HG03066 (cell line): ENCODE measurements at regions not wholly inside any gene's neighbourhood (a gene's known extent, or its start where the extent isn't known, plus 50 kb on each side); places are given as distances from the start of the nearest gene placed in this dataset.

ENCODE experiments used
- ATAC-seq: cut with Tn5 transposase; IDR thresholded peaks from one replicate; pipeline ENCODE4 v1.9.1; 2021; ENCODE audit warnings: low read depth; ENCODE audit not compliant: unreplicated experiment

GRCh38 chr10:78781991-78782390 is 286.8 kb upstream of the ZMIZ1 start:
- no peak for ATAC-seq

- no peak for ATAC-seq
Observed at GRCh38 chr10:78782441-78782840, 286.3 kb upstream of the ZMIZ1 start.

- no peak for ATAC-seq
Observed at GRCh38 chr10:78783753-78784152, 285.0 kb upstream of the ZMIZ1 start.

GRCh38 chr10:78784546-78784945 is 284.2 kb upstream of the ZMIZ1 start:
- no peak for ATAC-seq

GRCh38 chr10:78785066-78785465 is 283.7 kb upstream of the ZMIZ1 start:
- ATAC-seq, result no peak

GRCh38 chr10:78785991-78786390 is 282.8 kb upstream of the ZMIZ1 start:
- ATAC-seq, result no peak

GRCh38 chr10:78787125-78787524 is 281.6 kb upstream of the ZMIZ1 start:
- ATAC-seq, result no peak

- ATAC-seq, result no peak
Observed at GRCh38 chr10:78794736-78795455, 273.9 kb upstream of the ZMIZ1 start.

GRCh38 chr10:78798976-78799730 is 269.6 kb upstream of the ZMIZ1 start:
- no peak for ATAC-seq

GRCh38 chr10:78800006-78800405 is 268.8 kb upstream of the ZMIZ1 start:
- no peak for ATAC-seq

- no peak for ATAC-seq
Observed at GRCh38 chr10:78800535-78801320, 268.0 kb upstream of the ZMIZ1 start.

GRCh38 chr10:78802431-78802830 is 266.3 kb upstream of the ZMIZ1 start:
- ATAC-seq, result no peak

GRCh38 chr10:78802866-78803265 is 265.9 kb upstream of the ZMIZ1 start:
- ATAC-seq, result no peak

- no peak for ATAC-seq
Observed at GRCh38 chr10:78803710-78804109, 265.1 kb upstream of the ZMIZ1 start.

- no peak for ATAC-seq
Observed at GRCh38 chr10:78804411-78805032, 264.2 kb upstream of the ZMIZ1 start.

GRCh38 chr10:78805176-78805575 is 263.6 kb upstream of the ZMIZ1 start:
- no peak for ATAC-seq

- ATAC-seq, result no peak
Observed at GRCh38 chr10:78806681-78807221, 262.0 kb upstream of the ZMIZ1 start.

GRCh38 chr10:78807504-78808203 is 261.1 kb upstream of the ZMIZ1 start:
- ATAC-seq, result no peak

- no peak for ATAC-seq
Observed at GRCh38 chr10:78808286-78808685, 260.5 kb upstream of the ZMIZ1 start.

- ATAC-seq, result no peak
Observed at GRCh38 chr10:78808736-78809367, 259.9 kb upstream of the ZMIZ1 start.
